ENCODE measurements at regions not wholly inside any gene's neighbourhood (a gene's known extent, or its start where the extent isn't known, plus 50 kb on each side); places are given as distances from the start of the nearest gene placed in this dataset.

DNA sequence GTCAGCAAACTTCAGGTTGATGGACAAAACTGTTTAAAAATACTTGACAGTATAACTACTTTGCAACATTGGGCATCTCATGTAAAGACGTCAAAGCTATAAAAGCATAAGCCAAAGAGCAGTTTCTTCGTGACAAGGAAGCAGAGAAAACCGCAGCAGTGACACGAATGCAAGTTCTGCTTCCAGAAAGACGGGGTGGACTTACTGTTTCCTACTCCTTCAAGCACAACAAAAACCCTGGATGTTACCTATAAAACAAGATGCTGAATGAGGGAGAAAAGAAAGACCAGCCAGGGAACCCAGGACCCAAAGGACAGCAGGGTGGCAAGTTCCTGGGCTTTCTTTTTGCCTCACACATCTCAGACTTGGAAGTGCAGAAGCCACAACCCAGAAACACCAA, 98.0 kb downstream of the DLL1 start:
- no peak for TF ChIP-seq E2F6 (IDR thresholded peaks at IDR 0.05)
- no peak for TF ChIP-seq CTCF (IDR thresholded peaks at IDR 0.05; ENCODE audit: control extremely low read depth in 1 of 3, insufficient read depth in 1 of 3, low read depth in 1 of 3, low read length in 3 of 3)
- TF ChIP-seq MAFK (IDR thresholded peaks at IDR 0.05; ENCODE audit: low read depth, low read length), result no peak
- no peak for TF ChIP-seq TEAD4 (IDR thresholded peaks at IDR 0.05; ENCODE audit: low read depth, low read length)
- no peak for TF ChIP-seq POLR2A (IDR thresholded peaks at IDR 0.05; ENCODE audit: control extremely low read depth in 1 of 2, low read depth in 2 of 2, low read length in 2 of 2)
- no peak for TF ChIP-seq POLR2AphosphoS5 (IDR thresholded peaks at IDR 0.05; ENCODE audit: low read depth, low read length)
- TF ChIP-seq EP300 (IDR thresholded peaks at IDR 0.05; ENCODE audit: borderline replicate concordance in 1 of 2, low read depth in 2 of 2, low read length in 2 of 2), result no peak

Measured in H1 (cell line).